Keratinocyte (primary cell): ENCODE measurements at regions not wholly inside any gene's neighbourhood (a gene's known extent, or its start where the extent isn't known, plus 50 kb on each side); places are given as distances from the start of the nearest gene placed in this dataset.

ENCODE experiments used
- DNase-seq: peaks from one replicate; pipeline ENCODE4 v3.0.0-alpha.2; 2011; ENCODE audit warnings: low read depth, missing footprints, low spot score
- FAIRE-seq: peaks from 2 replicates; lab custom pipeline; 2011; peaks lifted over from hg19 to GRCh38; lab: Jason Lieb, UNC
- H2AFZ ChIP-seq: 2 replicates; pipeline ENCODE4 v1.6.0; 2012; ENCODE audit warnings: low read length, control low read depth, inconsistent platforms; ENCODE audit not compliant: control insufficient read depth
- H3K27ac ChIP-seq: 2 replicates; pipeline ENCODE4 v1.5.1; 2011; ENCODE audit warnings: low read length; ENCODE audit not compliant: control insufficient read depth, insufficient read depth
- H3K27me3 ChIP-seq: 3 replicates; pipeline ENCODE4 v1.6.0; 2011; ENCODE audit warnings: low read length; ENCODE audit not compliant: control insufficient read depth, insufficient read depth; ENCODE audit errors: extremely low read depth
- H3K36me3 ChIP-seq, 2 experiments: 2 replicates in 1 of 2; 3 replicates in 1 of 2; pipeline ENCODE4 v1.5.1; 2011; ENCODE audit warnings: low read length in 2 of 2, mild to moderate bottlenecking in 1 of 2; ENCODE audit not compliant: control insufficient read depth in 2 of 2, insufficient read depth in 2 of 2; ENCODE audit errors: extremely low read depth in 1 of 2
- H3K4me1 ChIP-seq: 3 replicates; pipeline ENCODE4 v1.5.1; 2011; ENCODE audit warnings: low read length; ENCODE audit not compliant: control insufficient read depth, insufficient read depth; ENCODE audit errors: extremely low read depth
- H3K4me2 ChIP-seq: 3 replicates; pipeline ENCODE4 v1.6.0; 2011; ENCODE audit warnings: low read depth, low read length; ENCODE audit not compliant: control insufficient read depth, insufficient read depth; ENCODE audit errors: extremely low read depth
- H3K4me3 ChIP-seq, 3 experiments: fragments of 200-600 bp in 1 of 3; sonication (generic) in 1 of 3; 2 replicates in 2 of 3; 3 replicates in 1 of 3; pipeline ENCODE4 v1.5.1; 2011 to 2016; ENCODE audit warnings: low read length in 3 of 3, mild to moderate bottlenecking in 3 of 3, control low read depth in 2 of 3, inconsistent platforms in 1 of 3, low read depth in 1 of 3, mixed read lengths in 1 of 3, mixed run types in 1 of 3, moderate library complexity in 1 of 3; ENCODE audit not compliant: control insufficient read depth in 2 of 3, insufficient read depth in 2 of 3; ENCODE audit errors: extremely low read depth in 1 of 3
- H3K79me2 ChIP-seq: 2 replicates; pipeline ENCODE4 v1.6.0; 2012; ENCODE audit warnings: low read length; ENCODE audit not compliant: control insufficient read depth, insufficient read depth
- H3K9ac ChIP-seq: 3 replicates; pipeline ENCODE4 v1.6.0; 2011; ENCODE audit warnings: low read length; ENCODE audit not compliant: control insufficient read depth, insufficient read depth; ENCODE audit errors: extremely low read depth
- H3K9me1 ChIP-seq: 3 replicates; pipeline ENCODE4 v1.6.0; 2011; ENCODE audit warnings: low read length; ENCODE audit not compliant: control insufficient read depth, insufficient read depth; ENCODE audit errors: extremely low read depth
- H3K9me3 ChIP-seq: 2 replicates; pipeline ENCODE4 v1.5.1; 2012; ENCODE audit warnings: low read depth, low read length; ENCODE audit not compliant: control insufficient read depth
- H4K20me1 ChIP-seq: 3 replicates; pipeline ENCODE4 v1.6.0; 2011; ENCODE audit warnings: low read length; ENCODE audit not compliant: control insufficient read depth, insufficient read depth; ENCODE audit errors: extremely low read depth
- EZH2 ChIP-seq: IDR thresholded peaks from one replicate; pipeline ENCODE4 v1.6.1; 2012; ENCODE audit warnings: inconsistent platforms, mild to moderate bottlenecking, low read length, moderate library complexity
- dilution Hi-C: fragments of 300-500 bp; cut with MboI; formaldehyde crosslinking; loops from one replicate; pipeline ENCODE4 v1.7.0; 2020; ENCODE audit warnings: low sequenced_read_pairs; ENCODE audit not compliant: extremely low pct_ligation_motif_present
- TF ChIP-seq, protein P1 (sequence below), 3 experiments: IDR thresholded peaks in 1 of 3; conservative IDR thresholded peaks in 1 of 3; optimal IDR thresholded peaks in 1 of 3; 2 replicates in 2 of 3; 3 replicates in 1 of 3; pipeline versions ENCODE3 to v1.5.1; 2011; ENCODE audit warnings: low read length in 3 of 3, mild to moderate bottlenecking in 3 of 3, moderate library complexity in 2 of 3, control low read depth in 1 of 3, inconsistent platforms in 1 of 3; ENCODE audit not compliant: insufficient read depth in 2 of 3; ENCODE audit errors: extremely low read depth in 1 of 3

DNA sequence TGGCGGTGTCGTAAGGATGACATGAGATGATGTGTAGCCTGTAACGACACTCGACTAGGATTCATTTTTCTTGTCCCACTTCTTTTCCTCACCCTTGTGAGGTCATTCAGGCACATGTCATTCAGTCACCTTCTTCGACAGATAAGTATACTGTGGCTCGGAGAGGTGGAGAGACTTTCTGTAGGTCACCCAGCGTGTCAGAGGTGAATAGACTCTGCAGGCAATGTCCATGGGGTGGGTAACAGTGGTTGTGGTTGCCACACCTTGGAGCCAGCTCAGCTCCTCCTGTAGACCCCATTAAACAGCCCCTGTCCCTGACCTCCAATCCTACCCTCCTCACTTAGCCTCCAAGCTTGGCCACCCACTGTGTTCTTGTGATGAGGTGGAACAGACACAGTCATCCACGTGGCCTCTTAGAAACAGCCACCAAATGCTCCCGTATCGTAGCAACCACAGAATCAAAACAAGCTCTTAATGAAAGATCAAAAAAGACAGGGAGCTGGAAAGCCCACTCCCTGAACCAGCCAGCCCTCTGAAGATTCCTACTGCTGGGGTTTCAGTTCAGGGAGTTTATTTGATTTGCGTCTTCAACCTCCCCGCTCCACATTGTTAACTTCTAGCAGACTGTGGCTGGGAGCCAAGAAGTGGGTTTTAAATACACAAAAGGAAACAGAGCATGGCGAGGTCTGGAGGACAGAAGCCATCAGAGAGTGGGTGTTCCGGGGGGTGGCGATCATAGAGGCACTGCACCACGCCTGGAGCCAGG lies 89.0 kb upstream of the GRK3 start:
- dilution Hi-C loops: no loop called here
- H3K36me3 ChIP-seq: no peaks in the 10 kb centered on the region
- H3K4me1 ChIP-seq: no peaks in the 10 kb centered on the region
- no peaks in the 10 kb centered on the region for H3K27me3 ChIP-seq
- TF ChIP-seq EZH2: no peak
- TF ChIP-seq, protein P1, sequence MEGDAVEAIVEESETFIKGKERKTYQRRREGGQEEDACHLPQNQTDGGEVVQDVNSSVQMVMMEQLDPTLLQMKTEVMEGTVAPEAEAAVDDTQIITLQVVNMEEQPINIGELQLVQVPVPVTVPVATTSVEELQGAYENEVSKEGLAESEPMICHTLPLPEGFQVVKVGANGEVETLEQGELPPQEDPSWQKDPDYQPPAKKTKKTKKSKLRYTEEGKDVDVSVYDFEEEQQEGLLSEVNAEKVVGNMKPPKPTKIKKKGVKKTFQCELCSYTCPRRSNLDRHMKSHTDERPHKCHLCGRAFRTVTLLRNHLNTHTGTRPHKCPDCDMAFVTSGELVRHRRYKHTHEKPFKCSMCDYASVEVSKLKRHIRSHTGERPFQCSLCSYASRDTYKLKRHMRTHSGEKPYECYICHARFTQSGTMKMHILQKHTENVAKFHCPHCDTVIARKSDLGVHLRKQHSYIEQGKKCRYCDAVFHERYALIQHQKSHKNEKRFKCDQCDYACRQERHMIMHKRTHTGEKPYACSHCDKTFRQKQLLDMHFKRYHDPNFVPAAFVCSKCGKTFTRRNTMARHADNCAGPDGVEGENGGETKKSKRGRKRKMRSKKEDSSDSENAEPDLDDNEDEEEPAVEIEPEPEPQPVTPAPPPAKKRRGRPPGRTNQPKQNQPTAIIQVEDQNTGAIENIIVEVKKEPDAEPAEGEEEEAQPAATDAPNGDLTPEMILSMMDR (optimal IDR thresholded peaks at IDR 0.05 in 1 of 3, IDR thresholded peaks at IDR 0.05 in 1 of 3, conservative IDR thresholded peaks at IDR 0.05 in 1 of 3; ENCODE audit: extremely low read depth in 1 of 3, insufficient read depth in 2 of 3, low read length in 3 of 3): no peak
- H3K9me1 ChIP-seq: no peaks in the 10 kb centered on the region
- H3K79me2 ChIP-seq: no peaks in the 10 kb centered on the region
- H3K4me2 ChIP-seq: no peak overlapping the region
- H2AFZ ChIP-seq: no peak overlapping the region
- H3K27ac ChIP-seq: no peak overlapping the region
- no peak for DNase-seq
- no peaks in the 10 kb centered on the region for H3K9me3 ChIP-seq
- no peak overlapping the region for H3K4me3 ChIP-seq
- no peak overlapping the region for H3K9ac ChIP-seq
- FAIRE-seq: no peak
- H4K20me1 ChIP-seq: no peaks in the 10 kb centered on the region

DNA sequence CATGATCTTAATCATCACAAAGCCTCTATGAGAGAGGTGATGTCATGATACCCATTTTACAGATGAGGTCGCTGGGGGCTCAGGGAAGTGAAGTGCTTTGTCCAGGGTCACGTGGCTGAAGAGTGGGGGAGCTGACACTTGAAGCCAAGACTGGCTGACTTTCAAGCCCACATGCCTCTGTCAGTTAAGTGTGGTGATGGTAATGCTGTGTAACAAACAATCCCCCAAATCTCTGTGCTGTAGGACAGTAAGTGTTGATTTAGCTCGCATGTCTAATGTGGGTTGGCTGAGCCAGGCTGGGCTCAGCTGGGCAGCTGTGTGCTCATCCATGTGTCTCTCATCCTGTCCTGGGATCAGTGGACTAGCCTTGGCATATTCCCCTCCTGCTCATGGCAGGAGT lies 87.1 kb upstream of the GRK3 start:
- no peaks in the 10 kb centered on the region for H3K9me1 ChIP-seq
- no peak for DNase-seq
- FAIRE-seq: no peak
- H3K27me3 ChIP-seq: no peaks in the 10 kb centered on the region
- H3K4me2 ChIP-seq: no peak overlapping the region
- no peak overlapping the region for H3K9ac ChIP-seq
- no peaks in the 10 kb centered on the region for H3K79me2 ChIP-seq
- TF ChIP-seq EZH2: no peak
- TF ChIP-seq, protein P1 (optimal IDR thresholded peaks at IDR 0.05 in 1 of 3, IDR thresholded peaks at IDR 0.05 in 1 of 3, conservative IDR thresholded peaks at IDR 0.05 in 1 of 3; ENCODE audit: extremely low read depth in 1 of 3, insufficient read depth in 2 of 3, low read length in 3 of 3): no peak
- H3K4me3 ChIP-seq: no peak overlapping the region
- dilution Hi-C loops: no loop called here
- H3K36me3 ChIP-seq: no peaks in the 10 kb centered on the region
- no peak overlapping the region for H3K27ac ChIP-seq
- no peaks in the 10 kb centered on the region for H3K4me1 ChIP-seq
- no peaks in the 10 kb centered on the region for H3K9me3 ChIP-seq
- H4K20me1 ChIP-seq: no peaks in the 10 kb centered on the region
- H2AFZ ChIP-seq: no peak overlapping the region
